Activated CD8-positive, alpha-beta T cell treated with anti-CD3 and anti-CD28 coated beads for 36 hours (primary cell): ENCODE measurements at regions not wholly inside any gene's neighbourhood (a gene's known extent, or its start where the extent isn't known, plus 50 kb on each side); places are given as distances from the start of the nearest gene placed in this dataset.

ENCODE experiments used
- ATAC-seq: fragments of 200-7000 bp; cut with Tn5 transposase; one replicate; pipeline ENCODE4 v1.10.0; 2021; ENCODE audit warnings: mild to moderate bottlenecking, moderate library complexity
- CTCF ChIA-PET: fragments of 350-600 bp; sonication (Branson Sonifier 250); formaldehyde crosslinking; loops from one replicate; lab custom pipeline; 2021; ENCODE audit warnings: antibody characterized with exemption; lab: Charles Lee
- POLR2A ChIA-PET: fragments of 350-600 bp; sonication (Branson Sonifier 250); formaldehyde crosslinking; loops from one replicate; lab custom pipeline; 2021; ENCODE audit warnings: antibody characterized with exemption; lab: Charles Lee
- DNase-seq: peaks from one replicate; pipeline ENCODE4 v3.0.0-alpha.2; 2020
- H3K27ac Mint-ChIP-seq: one replicate; pipeline ENCODE4 v1.8.0; 2021; ENCODE audit warnings: mild to moderate bottlenecking, mixed read lengths
- H3K27me3 Mint-ChIP-seq: one replicate; pipeline ENCODE4 v1.8.0; 2021; ENCODE audit warnings: mixed read lengths
- H3K36me3 Mint-ChIP-seq: one replicate; pipeline ENCODE4 v1.8.0; 2021; ENCODE audit warnings: low read depth, mixed read lengths
- H3K4me1 Mint-ChIP-seq: one replicate; pipeline ENCODE4 v1.8.0; 2021; ENCODE audit warnings: low read depth, mixed read lengths
- H3K4me3 Mint-ChIP-seq: one replicate; pipeline ENCODE4 v1.8.0; 2021; ENCODE audit warnings: mild to moderate bottlenecking, moderate library complexity, mixed read lengths
- H3K9me3 Mint-ChIP-seq: one replicate; pipeline ENCODE4 v1.8.0; 2021; ENCODE audit warnings: mixed read lengths
- intact Hi-C: fragments of 100-400 bp; cut with micrococcal nuclease; formaldehyde crosslinking; loops from one replicate; pipeline ENCODE4 v1.10.0; 2022
- TF ChIP-seq, protein P1 (sequence below): fragments of 200-600 bp; IDR thresholded peaks from one replicate; pipeline ENCODE4 v1.8.0; 2022; ENCODE audit warnings: antibody characterized with exemption, mild to moderate bottlenecking

- Mint-ChIP-seq H3K27me3 (peaks cover 4% of the 10 kb centered on the region), H3K4me3 (no peak overlapping the region), H3K4me1 (peaks cover 35% of the 10 kb centered on the region), H3K9me3 (peaks cover 8% of the 10 kb centered on the region), H3K27ac (peak overlapping the region; percentile 23), H3K36me3 (no peaks in the 10 kb centered on the region)
- CTCF ChIA-PET = interaction anchor here (0.7 to 4.9 kb wide), 7 partner anchors 12 to 144 kb away, joined by 3 to 32 read pairs (median 6); no protein-coding TSS in a partner anchor
- POLR2A ChIA-PET = no interaction called here
- no peak for DNase-seq
- no peak for ATAC-seq
- intact Hi-C loops = loop anchor here (5.0 kb wide), 1 partner anchor 147 kb away; no protein-coding TSS in a partner anchor
- TF ChIP-seq, protein P1, sequence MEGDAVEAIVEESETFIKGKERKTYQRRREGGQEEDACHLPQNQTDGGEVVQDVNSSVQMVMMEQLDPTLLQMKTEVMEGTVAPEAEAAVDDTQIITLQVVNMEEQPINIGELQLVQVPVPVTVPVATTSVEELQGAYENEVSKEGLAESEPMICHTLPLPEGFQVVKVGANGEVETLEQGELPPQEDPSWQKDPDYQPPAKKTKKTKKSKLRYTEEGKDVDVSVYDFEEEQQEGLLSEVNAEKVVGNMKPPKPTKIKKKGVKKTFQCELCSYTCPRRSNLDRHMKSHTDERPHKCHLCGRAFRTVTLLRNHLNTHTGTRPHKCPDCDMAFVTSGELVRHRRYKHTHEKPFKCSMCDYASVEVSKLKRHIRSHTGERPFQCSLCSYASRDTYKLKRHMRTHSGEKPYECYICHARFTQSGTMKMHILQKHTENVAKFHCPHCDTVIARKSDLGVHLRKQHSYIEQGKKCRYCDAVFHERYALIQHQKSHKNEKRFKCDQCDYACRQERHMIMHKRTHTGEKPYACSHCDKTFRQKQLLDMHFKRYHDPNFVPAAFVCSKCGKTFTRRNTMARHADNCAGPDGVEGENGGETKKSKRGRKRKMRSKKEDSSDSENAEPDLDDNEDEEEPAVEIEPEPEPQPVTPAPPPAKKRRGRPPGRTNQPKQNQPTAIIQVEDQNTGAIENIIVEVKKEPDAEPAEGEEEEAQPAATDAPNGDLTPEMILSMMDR = no peak
Observed at GRCh38 chr1:101453844-101454243, 217.0 kb downstream of the S1PR1 start.

DNA sequence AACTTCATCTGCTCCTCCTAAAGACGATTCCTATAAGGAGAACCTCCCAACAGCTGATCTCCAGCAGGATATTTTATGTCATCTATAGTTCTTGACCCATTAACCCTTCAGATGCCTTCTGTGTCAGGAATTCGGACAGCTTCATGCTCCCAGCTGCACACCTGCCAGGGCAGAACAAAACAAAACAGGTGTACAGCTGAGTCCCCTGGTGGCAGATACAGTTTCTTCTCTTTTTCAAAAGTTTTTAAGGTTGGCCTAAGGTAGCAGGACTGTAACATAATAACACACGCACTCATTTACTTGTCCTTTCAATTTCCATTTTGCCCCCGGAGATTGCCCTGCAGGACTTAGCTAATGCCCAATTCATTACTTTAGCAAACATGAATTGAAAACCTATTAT lies 218.3 kb downstream of the S1PR1 start:
- peaks cover 2% of the 10 kb centered on the region for H3K27me3 Mint-ChIP-seq
- no peaks in the 10 kb centered on the region for H3K36me3 Mint-ChIP-seq
- ChIA-PET CTCF (interaction anchor here (0.9 to 4.9 kb wide), 7 partner anchors 10 to 146 kb away, joined by 3 to 32 read pairs (median 6); no protein-coding TSS in a partner anchor), POLR2A (no interaction called here)
- H3K27ac Mint-ChIP-seq = no peak overlapping the region
- intact Hi-C loops = no loop called here
- no peak overlapping the region for H3K4me3 Mint-ChIP-seq
- H3K9me3 Mint-ChIP-seq = peaks cover 8% of the 10 kb centered on the region
- no peak for DNase-seq
- peaks cover 34% of the 10 kb centered on the region for H3K4me1 Mint-ChIP-seq
- ATAC-seq = no peak
- TF ChIP-seq, protein P1 = no peak

- TF ChIP-seq, protein P1 = no peak
- Mint-ChIP-seq H3K27me3 (peaks cover 2% of the 10 kb centered on the region), H3K27ac (no peak overlapping the region), H3K36me3 (no peaks in the 10 kb centered on the region), H3K9me3 (no peaks in the 10 kb centered on the region), H3K4me1 (no peaks in the 10 kb centered on the region), H3K4me3 (no peak overlapping the region)
- intact Hi-C loops = no loop called here
- CTCF ChIA-PET = interaction anchor here (1.1 to 1.8 kb wide), 3 partner anchors 13 to 46 kb away, joined by 3 to 4 read pairs (median 3); no protein-coding TSS in a partner anchor
- POLR2A ChIA-PET = no interaction called here
- no peak for DNase-seq
- no peak for ATAC-seq
Observed at GRCh38 chr1:101460739-101461138, 223.9 kb downstream of the S1PR1 start.

- Mint-ChIP-seq H3K4me1 (no peaks in the 10 kb centered on the region), H3K27me3 (no peaks in the 10 kb centered on the region), H3K9me3 (no peaks in the 10 kb centered on the region), H3K36me3 (no peaks in the 10 kb centered on the region), H3K4me3 (no peak overlapping the region), H3K27ac (no peak overlapping the region)
- DNase-seq (no peak), ATAC-seq (no peak)
- ChIA-PET CTCF (interaction anchor here (0.7 to 1.6 kb wide), 2 partner anchors 43 to 596 kb away, joined by 3 read pairs; no protein-coding TSS in a partner anchor), POLR2A (no interaction called here)
- TF ChIP-seq, protein P1 = no peak
- intact Hi-C loops = no loop called here
Observed at GRCh38 chr1:101463195-101463594, 226.4 kb downstream of the S1PR1 start.

- no peaks in the 10 kb centered on the region for H3K4me1 Mint-ChIP-seq
- intact Hi-C loops = no loop called here
- TF ChIP-seq, protein P1 = no peak
- ChIA-PET POLR2A (no interaction called here), CTCF (interaction anchor here (0.9 to 3.0 kb wide), 4 partner anchors 9 to 156 kb away, joined by 3 to 14 read pairs (median 5); no protein-coding TSS in a partner anchor)
- H3K27ac Mint-ChIP-seq = no peak overlapping the region
- H3K27me3 Mint-ChIP-seq = no peaks in the 10 kb centered on the region
- H3K4me3 Mint-ChIP-seq = no peak overlapping the region
- DNase-seq (no peak), ATAC-seq (no peak)
- no peaks in the 10 kb centered on the region for H3K36me3 Mint-ChIP-seq
- H3K9me3 Mint-ChIP-seq = peaks cover 2% of the 10 kb centered on the region
Observed at GRCh38 chr1:101465941-101466340, 229.1 kb downstream of the S1PR1 start.
